SU-DHL-6 (cell line): ENCODE measurements at regions not wholly inside any gene's neighbourhood (a gene's known extent, or its start where the extent isn't known, plus 50 kb on each side); places are given as distances from the start of the nearest gene placed in this dataset.

Experiments
- H2AFZ ChIP-seq: fragments of 200-600 bp; sonication (generic); 2 replicates; pipeline ENCODE4 v1.6.1; 2014; ENCODE audit warnings: low read depth, mild to moderate bottlenecking, moderate library complexity, mixed read lengths, antibody characterized with exemption, low read length; ENCODE audit not compliant: severe bottlenecking
- H3F3A ChIP-seq: fragments of 200-600 bp; shearing (Covaris generic); 2 replicates; pipeline ENCODE4 v1.6.0; 2016; ENCODE audit warnings: antibody characterized with exemption, mild to moderate bottlenecking; ENCODE audit not compliant: insufficient read depth
- H3K27ac ChIP-seq: fragments of 200-600 bp; sonication (generic); 2 replicates; pipeline ENCODE4 v1.5.1; 2016; ENCODE audit warnings: low read depth, mild to moderate bottlenecking, low read length, moderate library complexity, mixed read lengths
- H3K27me3 ChIP-seq: fragments of 200-600 bp; sonication (generic), shearing (Covaris generic); 2 replicates; pipeline ENCODE4 v1.6.0; 2014; ENCODE audit warnings: mild to moderate bottlenecking, low read length
- H3K36me3 ChIP-seq: fragments of 200-600 bp; sonication (generic); 2 replicates; pipeline ENCODE4 v1.6.1; 2014; ENCODE audit warnings: mild to moderate bottlenecking, low read length, mixed read lengths
- H3K4me2 ChIP-seq: fragments of 300-600, 200-600 bp; shearing (Covaris generic), sonication (generic); 2 replicates; pipeline ENCODE4 v1.6.0; 2014; ENCODE audit warnings: low read length, low read depth, mild to moderate bottlenecking; ENCODE audit not compliant: poor library complexity, severe bottlenecking
- H3K4me3 ChIP-seq: fragments of 200-600 bp; sonication (generic); 2 replicates; pipeline ENCODE4 v1.5.1; 2014; ENCODE audit warnings: antibody characterized with exemption, low read length, mild to moderate bottlenecking, mixed read lengths; ENCODE audit not compliant: insufficient read depth, poor library complexity, severe bottlenecking
- H3K79me2 ChIP-seq: fragments of 200-600 bp; sonication (generic); 2 replicates; pipeline ENCODE4 v1.6.1; 2014; ENCODE audit warnings: mild to moderate bottlenecking, low read length, moderate library complexity; ENCODE audit not compliant: insufficient read depth
- H3K9ac ChIP-seq: fragments of 200-600 bp; sonication (generic); 2 replicates; pipeline ENCODE4 v1.7.0; 2014; ENCODE audit warnings: mild to moderate bottlenecking, low read length
- H3K9me2 ChIP-seq: fragments of 200-600 bp; sonication (generic); replicated peaks from 2 replicates; pipeline ENCODE4 v1.6.1; 2014; ENCODE audit warnings: low read length; ENCODE audit not compliant: insufficient read depth
- H3K9me3 ChIP-seq: fragments of 200-600 bp; sonication (generic); 2 replicates; pipeline ENCODE4 v1.6.1; 2014; ENCODE audit warnings: low read length, mixed read lengths; ENCODE audit not compliant: insufficient read depth
- H4K20me1 ChIP-seq: fragments of 200-600 bp; sonication (generic); 2 replicates; pipeline ENCODE4 v1.6.1; 2014; ENCODE audit warnings: low read depth, mild to moderate bottlenecking, antibody characterized with exemption, low read length, moderate library complexity, mixed read lengths
- CTCF ChIP-seq: fragments of 200-600 bp; sonication (generic); IDR thresholded peaks from one replicate; pipeline ENCODE4 v1.5.1; 2017; ENCODE audit warnings: antibody characterized with exemption, mild to moderate bottlenecking, low read length, moderate library complexity; ENCODE audit not compliant: insufficient read depth, poor library complexity, severe bottlenecking
- EZH2phosphoT487 ChIP-seq: fragments of 200-600 bp; sonication (generic), shearing (Covaris generic); conservative IDR thresholded peaks from 2 replicates; pipeline ENCODE4 v1.6.1; 2018; ENCODE audit warnings: mild to moderate bottlenecking, antibody characterized with exemption, low read length, moderate library complexity, mixed read lengths

GRCh38 chr11:103543456-103543855 lies 434.2 kb downstream of the DYNC2H1 start:
- no peak for TF ChIP-seq EZH2phosphoT487
- no peak for TF ChIP-seq CTCF
- no peak overlapping the region for H3K4me3 ChIP-seq
- H3K27ac ChIP-seq = no peak overlapping the region
- H2AFZ ChIP-seq = no peak overlapping the region
- no peaks in the 10 kb centered on the region for H3K9me2 ChIP-seq
- H3K9ac ChIP-seq = no peak overlapping the region
- no peaks in the 10 kb centered on the region for H3K27me3 ChIP-seq
- peaks cover 15% of the 10 kb centered on the region; the same call in 1 of the 2 replicates for H3K9me3 ChIP-seq
- no peaks in the 10 kb centered on the region for H3F3A ChIP-seq
- no peaks in the 10 kb centered on the region for H4K20me1 ChIP-seq
- H3K36me3 ChIP-seq = no peaks in the 10 kb centered on the region
- no peak overlapping the region for H3K4me2 ChIP-seq
- H3K79me2 ChIP-seq = no peaks in the 10 kb centered on the region

GRCh38 chr11:103544874-103545273 lies 435.6 kb downstream of the DYNC2H1 start:
- H3K79me2 ChIP-seq = no peaks in the 10 kb centered on the region
- H4K20me1 ChIP-seq = no peaks in the 10 kb centered on the region
- H3K4me2 ChIP-seq = no peak overlapping the region
- no peak overlapping the region for H2AFZ ChIP-seq
- no peaks in the 10 kb centered on the region for H3F3A ChIP-seq
- no peaks in the 10 kb centered on the region for H3K9me2 ChIP-seq
- peaks cover 15% of the 10 kb centered on the region; the same call in 1 of the 2 replicates for H3K9me3 ChIP-seq
- no peak overlapping the region for H3K27ac ChIP-seq
- H3K4me3 ChIP-seq = no peak overlapping the region
- H3K27me3 ChIP-seq = no peaks in the 10 kb centered on the region
- H3K9ac ChIP-seq = no peak overlapping the region
- H3K36me3 ChIP-seq = no peaks in the 10 kb centered on the region
- TF ChIP-seq CTCF = no peak
- no peak for TF ChIP-seq EZH2phosphoT487

- Histone ChIP-seq H3K27me3 (no peaks in the 10 kb centered on the region), H3K36me3 (no peaks in the 10 kb centered on the region), H3K9ac (no peak overlapping the region), H2AFZ (no peak overlapping the region), H3K4me3 (no peak overlapping the region), H3K9me2 (no peaks in the 10 kb centered on the region), H3K9me3 (peaks cover 13% of the 10 kb centered on the region; the same call in 1 of the 2 replicates), H4K20me1 (no peaks in the 10 kb centered on the region), H3K27ac (no peak overlapping the region), H3K79me2 (no peaks in the 10 kb centered on the region), H3K4me2 (no peak overlapping the region), H3F3A (no peaks in the 10 kb centered on the region)
- no peak for TF ChIP-seq CTCF
- no peak for TF ChIP-seq EZH2phosphoT487
Observed at GRCh38 chr11:103545551-103545950, 436.3 kb downstream of the DYNC2H1 start.

GRCh38 chr11:103546236-103546635 lies 437.0 kb downstream of the DYNC2H1 start:
- H3K9me2 ChIP-seq = no peaks in the 10 kb centered on the region
- no peaks in the 10 kb centered on the region for H3K79me2 ChIP-seq
- no peak overlapping the region for H3K27ac ChIP-seq
- no peak overlapping the region for H3K4me2 ChIP-seq
- H3K36me3 ChIP-seq = no peaks in the 10 kb centered on the region
- H3K27me3 ChIP-seq = no peaks in the 10 kb centered on the region
- H3K4me3 ChIP-seq = no peak overlapping the region
- peaks cover 7% of the 10 kb centered on the region; the same call in 1 of the 2 replicates for H3K9me3 ChIP-seq
- no peak for TF ChIP-seq EZH2phosphoT487
- TF ChIP-seq CTCF = no peak
- no peak overlapping the region for H3K9ac ChIP-seq
- H3F3A ChIP-seq = no peaks in the 10 kb centered on the region
- H4K20me1 ChIP-seq = no peaks in the 10 kb centered on the region
- no peak overlapping the region for H2AFZ ChIP-seq
